ENCODE measurements at regions not wholly inside any gene's neighbourhood (a gene's known extent, or its start where the extent isn't known, plus 50 kb on each side); places are given as distances from the start of the nearest gene placed in this dataset.
"Not testable (repeated sequence)": the region's sequence is repeated elsewhere in the genome, so short reads cannot be mapped to it uniquely, and the experiment has no call there.

DNA sequence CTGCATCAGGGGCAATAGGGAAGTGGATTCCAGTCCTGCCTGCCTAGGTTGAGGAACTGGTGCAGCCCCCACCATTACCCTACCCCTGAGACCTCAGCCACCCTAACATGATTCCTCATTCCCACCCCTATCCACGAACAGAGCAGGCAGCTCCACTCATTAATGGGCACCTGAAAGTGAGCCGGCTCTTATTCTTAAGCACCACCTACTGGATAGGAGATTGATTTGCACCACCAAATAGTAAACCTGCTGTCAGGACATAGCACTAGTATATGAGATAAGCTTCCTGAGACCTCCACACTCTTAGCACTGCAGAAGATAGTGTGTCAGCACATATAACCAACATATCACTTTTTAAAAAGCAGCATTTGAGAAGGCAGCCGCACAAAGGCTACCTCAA lies 573.2 kb downstream of the SOX5 start:
- WGBS, result 44% methylated on average over 3 of the region's 3 CpGs

GRCh38 chr12:23380419-23381100 lies 568.9 kb downstream of the SOX5 start:
- H3K9ac ChIP-seq (ENCODE audit: low read length), result no peak overlapping the region
- H2BK12ac ChIP-seq (ENCODE audit: low read length in 2 of 2), result no peak overlapping the region
- 87% methylated on average over 3 of the region's 4 CpGs for WGBS
- H3K4me1 ChIP-seq (ENCODE audit: control insufficient read depth, insufficient read depth, low read depth, low read length), result no peaks in the 10 kb centered on the region
- no peak overlapping the region for H2BK15ac ChIP-seq (ENCODE audit: low read depth, poor library complexity, severe bottlenecking)
- H3K23ac ChIP-seq (ENCODE audit: low read length in 2 of 2), result no peak overlapping the region
- no peak overlapping the region for H3K14ac ChIP-seq (ENCODE audit: low read length in 2 of 2)
- DNase-seq, result no peak
- no peak overlapping the region for H2AFZ ChIP-seq (ENCODE audit: low read depth, low read length)
- no peak overlapping the region for H4K91ac ChIP-seq (ENCODE audit: low read length)
- H2BK5ac ChIP-seq (ENCODE audit: low read depth, low read length, poor library complexity, severe bottlenecking), result no peak overlapping the region
- H3K36me3 ChIP-seq (ENCODE audit: control insufficient read depth in 1 of 2, insufficient read depth in 2 of 2, low read depth in 1 of 2, low read length in 2 of 2), result no peaks in the 10 kb centered on the region
- H3K9me3 ChIP-seq (ENCODE audit: control insufficient read depth, low read length), result peaks cover 40% of the 10 kb centered on the region
- H3K79me1 ChIP-seq (replicated peaks; ENCODE audit: low read length, poor library complexity, severe bottlenecking), result no peaks in the 10 kb centered on the region
- H3K27ac ChIP-seq (ENCODE audit: low read length, poor library complexity, severe bottlenecking), result no peak overlapping the region
- no peak overlapping the region for H3K4ac ChIP-seq (ENCODE audit: low read depth in 1 of 2, low read length in 2 of 2)
- no peak overlapping the region for H2BK120ac ChIP-seq (ENCODE audit: low read depth, low read length)
- no peak overlapping the region for H4K8ac ChIP-seq (ENCODE audit: low read length)
- no peak overlapping the region for H2AK5ac ChIP-seq (ENCODE audit: low read length, severe bottlenecking)
- H3K27me3 ChIP-seq (ENCODE audit: control insufficient read depth in 1 of 2, insufficient read depth in 1 of 2, low read length in 2 of 2), result no peaks in the 10 kb centered on the region
- no peak overlapping the region for H3K4me3 ChIP-seq (ENCODE audit: insufficient read depth in 1 of 2, low read depth in 1 of 2, low read length in 2 of 2)
- H3K4me2 ChIP-seq (ENCODE audit: low read length, poor library complexity, severe bottlenecking), result no peak overlapping the region
- no peak overlapping the region for H3K18ac ChIP-seq (ENCODE audit: low read depth in 1 of 2, low read length in 2 of 2)

More for the DNA sequence above, 573.2 kb downstream of the SOX5 start:
- H2BK12ac ChIP-seq (ENCODE audit: low read length in 2 of 2), result no peak overlapping the region
- no peak overlapping the region for H2BK5ac ChIP-seq (ENCODE audit: low read depth, low read length, poor library complexity, severe bottlenecking)
- H2AFZ ChIP-seq (ENCODE audit: low read depth, low read length), result no peak overlapping the region
- H3K4me3 ChIP-seq (ENCODE audit: insufficient read depth in 1 of 2, low read depth in 1 of 2, low read length in 2 of 2), result no peak overlapping the region
- H4K8ac ChIP-seq (ENCODE audit: low read length), result no peak overlapping the region
- H3K79me1 ChIP-seq (replicated peaks; ENCODE audit: low read length, poor library complexity, severe bottlenecking), result no peaks in the 10 kb centered on the region
- no peaks in the 10 kb centered on the region for H3K36me3 ChIP-seq (ENCODE audit: control insufficient read depth in 1 of 2, insufficient read depth in 2 of 2, low read depth in 1 of 2, low read length in 2 of 2)
- no peak overlapping the region for H3K4me2 ChIP-seq (ENCODE audit: low read length, poor library complexity, severe bottlenecking)
- H3K4me1 ChIP-seq (ENCODE audit: control insufficient read depth, insufficient read depth, low read depth, low read length), result no peaks in the 10 kb centered on the region
- H2BK120ac ChIP-seq (ENCODE audit: low read depth, low read length), result no peak overlapping the region
- no peak overlapping the region for H4K91ac ChIP-seq (ENCODE audit: low read length)
- no peak overlapping the region for H3K4ac ChIP-seq (ENCODE audit: low read depth in 1 of 2, low read length in 2 of 2)
- DNase-seq, result no peak
- H2BK15ac ChIP-seq (ENCODE audit: low read depth, poor library complexity, severe bottlenecking), result no peak overlapping the region
- no peaks in the 10 kb centered on the region for H3K27me3 ChIP-seq (ENCODE audit: control insufficient read depth in 1 of 2, insufficient read depth in 1 of 2, low read length in 2 of 2)
- peaks cover 34% of the 10 kb centered on the region for H3K9me3 ChIP-seq (ENCODE audit: control insufficient read depth, low read length)
- H3K23ac ChIP-seq (ENCODE audit: low read length in 2 of 2), result no peak overlapping the region
- H2AK5ac ChIP-seq (ENCODE audit: low read length, severe bottlenecking), result no peak overlapping the region
- no peak overlapping the region for H3K14ac ChIP-seq (ENCODE audit: low read length in 2 of 2)
- H3K18ac ChIP-seq (ENCODE audit: low read depth in 1 of 2, low read length in 2 of 2), result no peak overlapping the region
- H3K9ac ChIP-seq (ENCODE audit: low read length), result no peak overlapping the region
- H3K27ac ChIP-seq (ENCODE audit: low read length, poor library complexity, severe bottlenecking), result no peak overlapping the region

- 89% methylated on average over 9 of the region's 9 CpGs for WGBS
- H3K4me3 ChIP-seq (ENCODE audit: insufficient read depth in 1 of 2, low read depth in 1 of 2, low read length in 2 of 2); H3K9me3 ChIP-seq (ENCODE audit: control insufficient read depth, low read length); DNase-seq; H3K27ac ChIP-seq (ENCODE audit: low read length, poor library complexity, severe bottlenecking); H2BK15ac ChIP-seq (ENCODE audit: low read depth, poor library complexity, severe bottlenecking); H3K4me1 ChIP-seq (ENCODE audit: control insufficient read depth, insufficient read depth, low read depth, low read length); H2BK120ac ChIP-seq (ENCODE audit: low read depth, low read length); H3K23ac ChIP-seq (ENCODE audit: low read length in 2 of 2); H3K4ac ChIP-seq (ENCODE audit: low read depth in 1 of 2, low read length in 2 of 2); H3K14ac ChIP-seq (ENCODE audit: low read length in 2 of 2); H2BK12ac ChIP-seq (ENCODE audit: low read length in 2 of 2); H2AFZ ChIP-seq (ENCODE audit: low read depth, low read length); H3K9ac ChIP-seq (ENCODE audit: low read length); H3K36me3 ChIP-seq (ENCODE audit: control insufficient read depth in 1 of 2, insufficient read depth in 2 of 2, low read depth in 1 of 2, low read length in 2 of 2); H2AK5ac ChIP-seq (ENCODE audit: low read length, severe bottlenecking); H3K18ac ChIP-seq (ENCODE audit: low read depth in 1 of 2, low read length in 2 of 2); H4K8ac ChIP-seq (ENCODE audit: low read length); H2BK5ac ChIP-seq (ENCODE audit: low read depth, low read length, poor library complexity, severe bottlenecking); H4K91ac ChIP-seq (ENCODE audit: low read length); H3K27me3 ChIP-seq (ENCODE audit: control insufficient read depth in 1 of 2, insufficient read depth in 1 of 2, low read length in 2 of 2); H3K79me1 ChIP-seq (replicated peaks; ENCODE audit: low read length, poor library complexity, severe bottlenecking); H3K4me2 ChIP-seq (ENCODE audit: low read length, poor library complexity, severe bottlenecking): not testable (repeated sequence)
Measured at GRCh38 chr12:23388898-23389297, 560.6 kb downstream of the SOX5 start.

- not testable (repeated sequence) for H3K18ac ChIP-seq (ENCODE audit: low read depth in 1 of 2, low read length in 2 of 2); H4K8ac ChIP-seq (ENCODE audit: low read length); H3K79me1 ChIP-seq (replicated peaks; ENCODE audit: low read length, poor library complexity, severe bottlenecking); H3K4me2 ChIP-seq (ENCODE audit: low read length, poor library complexity, severe bottlenecking); H3K27ac ChIP-seq (ENCODE audit: low read length, poor library complexity, severe bottlenecking); H3K4me3 ChIP-seq (ENCODE audit: insufficient read depth in 1 of 2, low read depth in 1 of 2, low read length in 2 of 2); H3K14ac ChIP-seq (ENCODE audit: low read length in 2 of 2); H2AK5ac ChIP-seq (ENCODE audit: low read length, severe bottlenecking); H4K91ac ChIP-seq (ENCODE audit: low read length); H3K4ac ChIP-seq (ENCODE audit: low read depth in 1 of 2, low read length in 2 of 2); H3K27me3 ChIP-seq (ENCODE audit: control insufficient read depth in 1 of 2, insufficient read depth in 1 of 2, low read length in 2 of 2); H3K23ac ChIP-seq (ENCODE audit: low read length in 2 of 2); H3K9ac ChIP-seq (ENCODE audit: low read length); H2BK120ac ChIP-seq (ENCODE audit: low read depth, low read length); H2BK5ac ChIP-seq (ENCODE audit: low read depth, low read length, poor library complexity, severe bottlenecking); H3K9me3 ChIP-seq (ENCODE audit: control insufficient read depth, low read length); H3K36me3 ChIP-seq (ENCODE audit: control insufficient read depth in 1 of 2, insufficient read depth in 2 of 2, low read depth in 1 of 2, low read length in 2 of 2); H2AFZ ChIP-seq (ENCODE audit: low read depth, low read length); H3K4me1 ChIP-seq (ENCODE audit: control insufficient read depth, insufficient read depth, low read depth, low read length); H2BK12ac ChIP-seq (ENCODE audit: low read length in 2 of 2); DNase-seq; H2BK15ac ChIP-seq (ENCODE audit: low read depth, poor library complexity, severe bottlenecking)
- 91% methylated on average over 4 of the region's 4 CpGs for WGBS
Measured at GRCh38 chr12:23389315-23389714, 560.2 kb downstream of the SOX5 start.

Data from mesenchymal stem cell (in vitro differentiated cells and primary cell).